HG02610 (cell line): ENCODE measurements at regions not wholly inside any gene's neighbourhood (a gene's known extent, or its start where the extent isn't known, plus 50 kb on each side); places are given as distances from the start of the nearest gene placed in this dataset.
"Not testable (repeated sequence)": the region's sequence is repeated elsewhere in the genome, so short reads cannot be mapped to it uniquely, and the experiment has no call there.

ENCODE experiments used
- ATAC-seq: cut with Tn5 transposase; IDR thresholded peaks from one replicate; pipeline ENCODE4 v1.9.1; 2021; ENCODE audit warnings: mild to moderate bottlenecking, moderate library complexity; ENCODE audit not compliant: unreplicated experiment

DNA sequence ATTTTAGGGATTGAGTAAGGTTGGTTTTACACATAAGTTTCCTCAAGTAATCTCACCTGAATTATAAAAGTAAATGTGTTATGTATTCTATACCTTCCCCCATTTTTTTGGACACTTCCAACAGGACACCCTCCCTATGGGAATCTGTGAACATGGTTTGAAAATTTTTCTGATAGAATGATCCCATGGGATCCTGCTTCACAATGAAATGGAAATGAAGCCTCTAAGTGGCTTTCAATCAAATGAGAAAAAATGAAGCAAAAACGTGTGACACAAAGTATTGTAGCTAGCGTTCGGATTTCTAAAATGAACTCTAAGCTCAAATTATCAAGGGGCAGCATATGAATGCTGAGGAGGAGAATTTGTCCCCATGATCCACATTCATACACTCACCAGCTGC is 1006.8 kb downstream of the ADGRL2 start:
- no peak for ATAC-seq

GRCh38 chr1:82806133-82806532 is 1005.4 kb downstream of the ADGRL2 start:
- no peak for ATAC-seq

- ATAC-seq: no peak
Observed at GRCh38 chr1:82801176-82801575, 1000.4 kb downstream of the ADGRL2 start.

DNA sequence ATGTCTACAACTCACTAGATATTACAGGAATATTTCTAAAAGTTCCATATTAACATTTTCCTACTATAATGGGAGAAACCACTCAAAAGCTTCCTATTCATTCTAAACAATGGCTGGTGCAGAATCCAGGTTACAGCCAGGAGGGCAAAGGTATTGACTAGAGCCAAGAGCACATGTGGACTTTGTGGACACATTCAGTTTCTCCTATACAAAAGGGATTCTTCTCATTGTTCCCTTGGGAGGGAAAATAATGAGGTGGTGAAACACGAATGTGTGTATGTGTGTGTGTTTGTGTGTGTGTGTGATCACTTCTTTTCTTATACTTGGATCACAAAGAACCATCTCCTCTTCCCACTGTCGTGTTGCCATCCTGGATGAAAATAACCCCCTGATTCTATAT is 1000.0 kb downstream of the ADGRL2 start:
- ATAC-seq: no peak

DNA sequence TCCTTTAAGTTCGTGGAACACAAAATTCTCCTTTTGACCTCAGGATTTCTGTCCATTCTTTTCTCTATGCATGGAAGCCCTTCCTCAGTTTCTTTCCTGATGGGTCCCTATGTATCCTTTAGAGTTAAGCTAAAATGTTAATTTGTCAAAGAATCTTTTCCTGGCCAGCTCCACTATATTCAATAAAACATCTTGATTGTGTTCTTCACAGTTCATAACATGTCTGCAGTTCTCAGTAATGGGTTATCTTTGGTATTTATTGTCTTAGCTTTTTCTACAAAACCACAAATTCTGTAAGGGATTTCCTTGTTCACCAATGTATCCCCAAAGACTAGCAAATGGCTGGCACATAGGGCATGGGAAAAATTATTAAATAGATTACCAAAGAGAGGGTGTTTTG is 998.5 kb downstream of the ADGRL2 start:
- no peak for ATAC-seq

DNA sequence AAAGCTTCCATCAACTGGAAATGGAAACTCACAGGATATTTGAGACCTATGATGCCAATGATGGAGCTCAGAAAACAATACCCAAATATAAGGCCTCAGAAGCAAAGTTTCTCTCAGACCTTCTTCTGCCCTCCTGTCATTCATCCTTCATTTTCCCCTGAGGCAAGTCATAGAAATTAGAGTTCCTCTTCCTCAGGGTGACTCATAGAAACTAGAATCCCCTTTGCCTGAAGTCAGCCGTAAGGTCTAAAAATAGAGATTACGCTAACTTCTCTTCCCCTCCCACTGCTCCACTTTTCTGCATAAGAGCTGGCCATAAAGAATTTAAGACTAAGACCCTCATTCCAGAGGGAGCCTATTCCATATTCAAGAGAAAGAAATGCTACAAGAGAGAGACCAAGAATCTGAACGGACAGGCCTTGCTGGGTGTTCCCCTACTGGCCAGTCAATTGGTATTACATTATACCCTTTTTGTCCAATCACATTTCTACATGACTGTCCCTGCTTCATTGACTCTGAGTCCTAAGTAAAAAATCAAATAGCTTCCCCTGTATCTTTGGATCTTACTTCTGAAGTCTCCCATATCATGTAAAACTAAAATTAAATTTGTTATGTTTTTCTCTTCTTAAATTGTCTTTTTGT is 994.9 kb downstream of the ADGRL2 start:
- ATAC-seq: peak; percentile 59

DNA sequence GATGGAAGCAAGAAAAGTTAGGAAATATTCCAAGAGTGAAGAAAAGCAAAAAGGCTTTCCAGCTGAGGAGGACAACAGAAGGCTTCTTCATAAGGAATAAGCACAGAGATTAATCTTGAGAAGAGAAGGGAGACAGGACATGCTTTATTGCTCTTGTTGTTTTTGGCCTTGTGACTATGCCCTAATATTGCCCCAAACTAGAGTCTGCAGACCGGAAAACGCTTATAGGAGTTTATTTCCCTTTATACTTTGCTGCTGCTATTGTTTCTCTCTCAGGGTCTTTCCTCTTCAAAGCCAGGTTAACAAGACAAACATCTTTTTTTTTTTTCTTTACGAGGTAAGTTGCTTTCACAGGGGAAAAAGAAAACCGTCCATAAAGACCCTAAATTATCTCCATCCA is 991.4 kb downstream of the ADGRL2 start:
- ATAC-seq: no peak

DNA sequence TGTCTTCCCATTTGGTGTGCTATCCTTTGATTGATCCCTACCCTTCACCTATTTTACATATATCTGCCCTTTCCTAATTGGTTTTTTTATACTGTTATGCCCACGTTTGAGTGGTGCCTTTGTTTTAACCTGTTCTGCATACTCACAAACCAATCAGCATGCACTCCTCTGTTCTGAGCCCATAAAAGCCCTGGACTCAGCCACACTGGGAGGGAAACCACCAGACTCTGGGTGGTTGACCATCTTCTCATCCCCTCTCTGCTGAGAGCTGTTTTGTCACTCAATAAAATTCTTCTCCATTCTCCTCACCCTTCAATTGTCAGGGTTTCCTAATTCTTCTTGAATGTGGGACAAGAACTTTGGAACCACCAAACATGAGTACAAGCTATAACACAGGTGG is 989.8 kb downstream of the ADGRL2 start:
- no peak for ATAC-seq

DNA sequence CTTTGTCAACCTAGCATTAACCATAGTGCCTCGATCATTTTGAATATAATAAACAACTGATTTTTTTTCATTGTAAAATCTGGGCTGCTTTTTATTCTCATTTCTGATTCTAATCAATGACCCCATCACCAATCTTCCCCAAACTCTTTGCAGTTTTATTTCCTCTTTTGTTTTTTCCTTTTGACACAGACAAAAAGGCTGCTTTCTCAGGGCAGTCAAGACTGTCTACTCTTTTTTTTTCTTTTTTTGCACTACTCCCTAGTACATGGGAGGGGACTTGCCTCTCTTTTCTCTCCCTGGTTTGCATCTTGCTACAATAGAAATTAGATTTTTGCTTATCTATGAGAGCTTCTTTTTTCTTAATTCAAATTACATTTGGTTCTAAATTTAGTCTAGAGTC is 987.9 kb downstream of the ADGRL2 start:
- no peak for ATAC-seq

DNA sequence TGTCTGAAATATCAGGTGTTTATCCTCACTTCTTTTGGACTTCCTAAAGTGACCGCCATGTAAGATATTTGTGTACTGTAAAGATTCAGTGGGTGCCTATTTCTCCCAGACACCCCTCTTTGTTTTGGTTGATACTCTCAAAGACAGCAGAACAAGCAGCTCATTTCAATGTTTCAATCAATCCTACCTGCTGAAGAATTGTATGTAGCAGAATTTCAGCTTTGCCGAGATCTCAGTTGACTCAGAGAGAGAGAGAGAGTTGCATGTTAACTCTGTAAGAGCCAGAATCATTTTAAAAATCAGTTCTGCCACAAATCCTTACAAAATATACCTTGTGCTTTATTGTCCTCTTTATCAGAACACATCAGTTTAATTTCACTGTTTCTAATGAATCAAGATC is 987.3 kb downstream of the ADGRL2 start:
- no peak for ATAC-seq

DNA sequence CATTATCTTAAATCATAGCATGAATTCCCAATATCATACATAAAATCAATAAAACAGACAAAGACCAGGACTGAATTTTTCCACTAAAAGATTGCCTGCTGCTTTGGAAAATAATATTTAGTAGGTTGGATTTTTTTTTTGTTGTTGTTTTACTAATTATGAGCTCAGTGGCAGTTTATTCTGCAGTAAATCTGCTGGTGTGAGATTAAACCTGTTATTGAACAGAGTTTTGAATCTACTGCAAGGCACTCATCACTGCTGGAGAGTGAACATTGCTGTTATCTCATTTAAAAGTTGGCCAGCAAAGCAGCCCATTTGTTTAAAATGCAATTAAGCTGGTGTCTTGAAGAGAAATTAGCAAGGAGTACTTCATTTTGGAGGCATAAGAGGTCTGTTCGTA is 986.1 kb downstream of the ADGRL2 start:
- ATAC-seq: no peak

- no peak for ATAC-seq
Observed at GRCh38 chr1:82785268-82785790, 984.6 kb downstream of the ADGRL2 start.

DNA sequence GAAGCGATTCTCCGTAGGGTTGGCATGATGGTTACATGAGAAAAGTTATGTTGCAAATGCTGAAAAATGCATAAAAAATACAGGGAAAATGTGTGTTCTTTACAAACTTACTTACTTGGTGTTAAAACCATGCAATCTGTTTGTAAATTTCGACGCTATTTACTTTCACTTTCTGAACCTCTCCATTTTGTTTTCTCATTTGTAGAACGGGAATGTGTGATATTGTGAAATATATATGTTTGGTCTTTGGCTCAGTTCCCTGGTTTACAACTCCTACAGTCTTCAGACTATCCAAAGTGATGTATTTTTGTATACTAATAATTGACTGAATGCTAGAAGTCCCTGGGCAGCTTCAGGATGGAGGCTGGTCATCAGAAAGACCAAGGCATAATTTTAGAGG is 982.3 kb downstream of the ADGRL2 start:
- ATAC-seq: no peak

DNA sequence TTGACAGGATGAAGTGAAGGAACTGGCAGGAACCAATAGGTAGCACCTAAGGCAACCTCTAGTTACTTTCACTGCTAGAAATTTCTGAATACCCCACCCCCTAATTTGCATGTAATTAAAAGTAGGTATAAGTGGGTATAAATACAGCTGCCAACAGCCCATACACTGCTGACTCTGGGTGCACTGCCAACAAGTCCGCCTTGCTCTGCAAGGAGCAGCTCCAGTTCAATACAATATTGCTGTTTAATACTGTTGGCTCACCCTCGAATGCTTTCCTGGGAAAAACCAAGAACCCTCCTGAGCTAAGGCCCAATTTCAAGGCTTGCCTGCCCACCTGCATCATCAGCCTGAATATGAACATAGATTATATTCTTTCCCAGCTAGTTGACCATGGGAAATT is 981.9 kb downstream of the ADGRL2 start:
- ATAC-seq: no peak

GRCh38 chr1:82778612-82779011 is 977.9 kb downstream of the ADGRL2 start:
- ATAC-seq: no peak

GRCh38 chr1:82777240-82777639 is 976.5 kb downstream of the ADGRL2 start:
- no peak for ATAC-seq

DNA sequence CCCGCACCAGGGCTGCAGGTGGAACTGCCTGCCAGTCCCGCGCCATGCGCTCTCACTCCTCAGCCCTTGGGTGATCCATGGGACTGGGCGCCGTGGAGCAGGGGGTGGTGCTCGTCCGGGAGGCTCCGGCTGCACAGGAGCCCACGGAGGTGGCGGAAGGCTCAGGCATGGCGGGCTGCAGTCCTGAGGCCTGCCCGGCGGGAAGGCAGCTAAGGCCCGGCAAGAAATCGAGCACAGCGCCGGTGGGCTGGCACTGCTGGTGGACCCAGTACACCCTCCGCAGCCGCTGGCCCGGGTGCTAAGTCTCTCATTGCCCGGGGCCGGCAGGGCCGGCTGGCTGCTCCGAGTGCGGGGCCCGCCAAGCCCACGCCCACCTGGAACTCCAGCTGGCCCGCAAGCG is 976.0 kb downstream of the ADGRL2 start:
- not testable (repeated sequence) for ATAC-seq

GRCh38 chr1:82775406-82776000 is 974.8 kb downstream of the ADGRL2 start:
- no peak for ATAC-seq

GRCh38 chr1:82762829-82763532 is 962.2 kb downstream of the ADGRL2 start:
- ATAC-seq: no peak

GRCh38 chr1:82759035-82759434 is 958.3 kb downstream of the ADGRL2 start:
- ATAC-seq: no peak

- no peak for ATAC-seq
Observed at GRCh38 chr1:82755671-82756070, 954.9 kb downstream of the ADGRL2 start.

DNA sequence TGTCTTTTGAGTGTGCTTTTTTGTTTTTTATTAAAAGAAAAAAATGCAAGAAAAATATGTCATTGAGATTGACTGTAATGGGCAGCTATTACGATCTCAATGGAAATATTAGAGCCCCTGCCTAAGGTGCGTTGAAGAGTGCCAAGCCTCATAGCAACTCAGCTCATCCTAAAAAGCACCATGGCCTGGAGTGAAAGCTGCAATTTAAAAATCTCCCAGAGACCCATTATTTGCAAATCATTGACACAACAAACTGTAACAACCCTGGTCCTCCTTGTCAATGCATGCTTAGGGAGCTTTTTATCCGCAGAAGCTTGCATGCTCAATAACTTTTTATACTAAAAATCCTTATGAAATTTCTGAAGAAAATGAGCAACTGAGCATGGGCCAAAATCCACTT is 954.5 kb downstream of the ADGRL2 start:
- ATAC-seq: no peak
